OCI-LY1 (cell line): ENCODE measurements at regions not wholly inside any gene's neighbourhood (a gene's known extent, or its start where the extent isn't known, plus 50 kb on each side); places are given as distances from the start of the nearest gene placed in this dataset.

Source experiments
- H2AFZ ChIP-seq: fragments of 200-600 bp; sonication (generic), shearing (Covaris generic); 2 replicates; pipeline ENCODE4 v1.6.0; 2014; ENCODE audit warnings: antibody characterized with exemption, mild to moderate bottlenecking, low read length
- H3F3A ChIP-seq: fragments of 200-600 bp; sonication (generic), shearing (Covaris generic); 2 replicates; pipeline ENCODE4 v1.6.0; 2014; ENCODE audit warnings: mild to moderate bottlenecking, antibody characterized with exemption, low read length, moderate library complexity; ENCODE audit not compliant: insufficient read depth
- H3K27ac ChIP-seq: fragments of 200-600 bp; sonication (generic); 2 replicates; pipeline ENCODE4 v1.5.1; 2014; ENCODE audit warnings: low read length, mixed run types, mild to moderate bottlenecking, low read depth; ENCODE audit not compliant: poor library complexity, severe bottlenecking
- H3K27me3 ChIP-seq: fragments of 200-600 bp; sonication (generic); 2 replicates; pipeline ENCODE4 v1.6.0; 2014; ENCODE audit warnings: antibody characterized with exemption, mild to moderate bottlenecking, low read length, moderate library complexity; ENCODE audit not compliant: insufficient read depth
- H3K36me3 ChIP-seq: fragments of 200-600 bp; sonication (generic); 2 replicates; pipeline ENCODE4 v1.6.1; 2014; ENCODE audit warnings: mild to moderate bottlenecking, antibody characterized with exemption, low read length, moderate library complexity, mixed read lengths; ENCODE audit not compliant: insufficient read depth
- H3K4me1 ChIP-seq: fragments of 200-600 bp; sonication (generic); 2 replicates; pipeline ENCODE4 v1.5.1; 2014; ENCODE audit warnings: mild to moderate bottlenecking, low read length, moderate library complexity; ENCODE audit not compliant: insufficient read depth, severe bottlenecking
- H3K4me2 ChIP-seq: fragments of 200-600 bp; sonication (generic), shearing (Covaris generic); 2 replicates; pipeline ENCODE4 v1.6.1; 2014; ENCODE audit warnings: low read length
- H3K4me3 ChIP-seq: fragments of 200-600 bp; sonication (generic); 2 replicates; pipeline ENCODE4 v1.5.1; 2014; ENCODE audit warnings: low read length, low read depth, mild to moderate bottlenecking, mixed read lengths; ENCODE audit not compliant: poor library complexity, severe bottlenecking
- H3K79me2 ChIP-seq: fragments of 200-600 bp; shearing (Covaris generic); 2 replicates; pipeline ENCODE4 v1.6.1; 2016; ENCODE audit warnings: mixed run types, low read length, mixed read lengths; ENCODE audit not compliant: insufficient read depth
- H3K9ac ChIP-seq: fragments of 200-600 bp; sonication (generic), shearing (Covaris generic); 2 replicates; pipeline ENCODE4 v1.6.1; 2014; ENCODE audit warnings: mild to moderate bottlenecking, low read length, mixed read lengths
- H3K9me2 ChIP-seq: fragments of 200-600 bp; sonication (generic), shearing (Covaris generic); 2 replicates; pipeline ENCODE4 v1.6.1; 2014; ENCODE audit warnings: low read depth, mild to moderate bottlenecking, low read length, mixed read lengths
- H3K9me3 ChIP-seq: fragments of 200-600 bp; shearing (Covaris generic); 2 replicates; pipeline ENCODE4 v1.6.1; 2014; ENCODE audit warnings: low read length, mixed read lengths
- H4K20me1 ChIP-seq: fragments of 200-600 bp; sonication (generic), shearing (Covaris generic); 2 replicates; pipeline ENCODE4 v1.6.0; 2016; ENCODE audit warnings: mild to moderate bottlenecking, low read length; ENCODE audit not compliant: insufficient read depth
- EZH2 ChIP-seq: fragments of 200-600 bp; sonication (generic), shearing (Covaris generic); IDR thresholded peaks from 2 replicates; pipeline ENCODE4 v1.8.0; 2017; ENCODE audit warnings: borderline replicate concordance, mixed run types, mild to moderate bottlenecking, antibody characterized with exemption, low read length, moderate library complexity, mixed read lengths
- TF ChIP-seq, protein P1 (sequence below): fragments of 200-600 bp; sonication (generic), shearing (Covaris generic); IDR thresholded peaks from 2 replicates; pipeline ENCODE4 v1.5.1; 2017; ENCODE audit warnings: mild to moderate bottlenecking, antibody characterized with exemption, low read length, moderate library complexity, mixed read lengths

DNA sequence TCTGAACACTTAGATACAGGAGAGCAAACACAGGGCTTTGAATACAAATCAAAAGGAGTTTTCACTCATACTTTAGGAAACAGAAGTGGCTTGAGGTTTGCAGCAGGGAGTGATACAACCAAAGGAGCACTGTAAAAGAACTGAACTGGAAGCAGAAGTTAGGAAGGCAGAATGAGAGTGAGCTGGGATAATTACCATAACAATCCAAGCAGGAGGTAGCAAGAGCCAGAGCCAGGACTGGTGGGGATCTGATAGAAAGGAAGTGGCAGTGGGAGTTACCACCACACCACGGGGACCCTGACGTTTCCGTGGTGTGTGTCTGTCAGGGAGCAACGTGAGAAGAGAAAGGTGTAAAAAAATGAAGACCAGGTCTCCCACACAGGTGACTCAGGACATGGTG is 81.3 kb upstream of the EPB41L3 start:
- H3K27ac ChIP-seq = no peak overlapping the region
- no peaks in the 10 kb centered on the region for H4K20me1 ChIP-seq
- H3K9me2 ChIP-seq = no peaks in the 10 kb centered on the region
- no peaks in the 10 kb centered on the region for H3K79me2 ChIP-seq
- H2AFZ ChIP-seq = no peak overlapping the region
- no peak overlapping the region for H3K9ac ChIP-seq
- H3K36me3 ChIP-seq = no peaks in the 10 kb centered on the region
- no peaks in the 10 kb centered on the region for H3F3A ChIP-seq
- no peak overlapping the region for H3K4me2 ChIP-seq
- H3K9me3 ChIP-seq = no peaks in the 10 kb centered on the region
- no peaks in the 10 kb centered on the region for H3K27me3 ChIP-seq
- H3K4me1 ChIP-seq = no peaks in the 10 kb centered on the region
- TF ChIP-seq, protein P1, sequence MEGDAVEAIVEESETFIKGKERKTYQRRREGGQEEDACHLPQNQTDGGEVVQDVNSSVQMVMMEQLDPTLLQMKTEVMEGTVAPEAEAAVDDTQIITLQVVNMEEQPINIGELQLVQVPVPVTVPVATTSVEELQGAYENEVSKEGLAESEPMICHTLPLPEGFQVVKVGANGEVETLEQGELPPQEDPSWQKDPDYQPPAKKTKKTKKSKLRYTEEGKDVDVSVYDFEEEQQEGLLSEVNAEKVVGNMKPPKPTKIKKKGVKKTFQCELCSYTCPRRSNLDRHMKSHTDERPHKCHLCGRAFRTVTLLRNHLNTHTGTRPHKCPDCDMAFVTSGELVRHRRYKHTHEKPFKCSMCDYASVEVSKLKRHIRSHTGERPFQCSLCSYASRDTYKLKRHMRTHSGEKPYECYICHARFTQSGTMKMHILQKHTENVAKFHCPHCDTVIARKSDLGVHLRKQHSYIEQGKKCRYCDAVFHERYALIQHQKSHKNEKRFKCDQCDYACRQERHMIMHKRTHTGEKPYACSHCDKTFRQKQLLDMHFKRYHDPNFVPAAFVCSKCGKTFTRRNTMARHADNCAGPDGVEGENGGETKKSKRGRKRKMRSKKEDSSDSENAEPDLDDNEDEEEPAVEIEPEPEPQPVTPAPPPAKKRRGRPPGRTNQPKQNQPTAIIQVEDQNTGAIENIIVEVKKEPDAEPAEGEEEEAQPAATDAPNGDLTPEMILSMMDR = no peak
- TF ChIP-seq EZH2 = no peak
- H3K4me3 ChIP-seq = no peak overlapping the region

DNA sequence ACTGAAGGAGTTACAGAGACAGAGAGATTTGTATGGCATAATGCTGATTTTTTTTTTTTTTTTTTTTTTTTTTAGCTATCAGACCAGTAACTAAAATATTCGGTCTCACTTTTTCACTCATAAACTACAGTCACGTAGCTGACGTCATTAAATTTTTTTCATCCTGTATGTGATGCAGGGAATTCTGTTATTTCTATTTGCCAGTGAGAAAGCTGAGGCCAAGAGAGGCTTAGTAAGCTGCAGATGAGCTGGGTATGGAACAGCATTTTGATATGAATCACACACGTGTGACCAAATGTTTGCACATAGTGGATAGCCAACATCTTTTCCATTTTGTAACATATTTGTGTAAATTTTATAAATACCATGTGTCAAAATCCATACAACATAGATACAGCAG is 79.1 kb upstream of the EPB41L3 start:
- H3K9me3 ChIP-seq = no peaks in the 10 kb centered on the region
- no peaks in the 10 kb centered on the region for H3K79me2 ChIP-seq
- no peak overlapping the region for H2AFZ ChIP-seq
- no peak overlapping the region for H3K9ac ChIP-seq
- H3K4me1 ChIP-seq = no peaks in the 10 kb centered on the region
- no peaks in the 10 kb centered on the region for H3K27me3 ChIP-seq
- H3K36me3 ChIP-seq = no peaks in the 10 kb centered on the region
- TF ChIP-seq EZH2 = no peak
- TF ChIP-seq, protein P1 = no peak
- H3K4me2 ChIP-seq = no peak overlapping the region
- H3K9me2 ChIP-seq = no peaks in the 10 kb centered on the region
- no peaks in the 10 kb centered on the region for H4K20me1 ChIP-seq
- no peaks in the 10 kb centered on the region for H3F3A ChIP-seq
- no peak overlapping the region for H3K27ac ChIP-seq
- H3K4me3 ChIP-seq = no peak overlapping the region

DNA sequence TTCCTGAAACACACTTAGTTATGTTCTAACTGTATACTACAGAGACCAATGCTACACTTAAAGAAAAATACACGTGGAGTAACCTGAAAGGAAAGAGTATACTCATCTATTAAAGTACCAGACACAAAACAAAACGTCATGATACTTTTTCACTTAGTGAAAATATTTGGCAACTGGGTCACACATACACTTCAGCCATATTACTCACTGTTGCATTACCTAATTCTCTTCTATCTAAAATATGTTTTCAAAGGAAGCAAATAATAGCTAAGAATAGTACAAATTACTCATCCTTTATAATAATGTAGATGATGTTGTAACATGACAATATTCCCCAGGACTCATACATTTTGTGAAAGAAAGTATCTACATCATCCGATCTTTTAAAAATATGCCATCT is 76.5 kb upstream of the EPB41L3 start:
- no peaks in the 10 kb centered on the region for H3K9me3 ChIP-seq
- no peaks in the 10 kb centered on the region for H3K9me2 ChIP-seq
- no peak overlapping the region for H2AFZ ChIP-seq
- no peak overlapping the region for H3K9ac ChIP-seq
- H4K20me1 ChIP-seq = no peaks in the 10 kb centered on the region
- TF ChIP-seq EZH2 = no peak
- TF ChIP-seq, protein P1 = no peak
- H3K27me3 ChIP-seq = no peaks in the 10 kb centered on the region
- no peaks in the 10 kb centered on the region for H3F3A ChIP-seq
- no peak overlapping the region for H3K27ac ChIP-seq
- no peaks in the 10 kb centered on the region for H3K36me3 ChIP-seq
- H3K4me1 ChIP-seq = no peaks in the 10 kb centered on the region
- H3K4me3 ChIP-seq = no peak overlapping the region
- no peaks in the 10 kb centered on the region for H3K79me2 ChIP-seq
- no peak overlapping the region for H3K4me2 ChIP-seq
